Panc1 (cell line): ENCODE measurements at regions not wholly inside any gene's neighbourhood (a gene's known extent, or its start where the extent isn't known, plus 50 kb on each side); places are given as distances from the start of the nearest gene placed in this dataset.

Experiments used
- ATAC-seq: fragments of 200-7000 bp; cut with Tn5 transposase; 2 replicates; pipeline ENCODE4 v1.9.1; 2020; ENCODE audit warnings: mild to moderate bottlenecking, moderate library complexity
- BruUV-seq: library from RNA; stranded (reverse); fragments of 400-500 nt; replicated peaks from 2 replicates; lab custom pipeline; 2021; lab: Mats Ljungman, UMichigan
- CTCF ChIA-PET: fragments of 300-600 bp; sonication (Branson Sonifier 250); formaldehyde crosslinking; loops from one replicate; lab custom pipeline; 2022; ENCODE audit warnings: antibody characterized with exemption; lab: Charles Lee
- POLR2A ChIA-PET: fragments of 300-600 bp; sonication (Branson Sonifier 250); formaldehyde crosslinking; loops from one replicate; lab custom pipeline; 2022; ENCODE audit warnings: antibody characterized with exemption; lab: Charles Lee
- DNase-seq: peaks from one replicate; pipeline ENCODE4 v3.0.0-alpha.2; 2010; ENCODE audit warnings: low read depth, low spot score
- H3K27ac ChIP-seq: 2 replicates; pipeline ENCODE4 v1.5.1; 2011; ENCODE audit warnings: mild to moderate bottlenecking, low read length, inconsistent platforms
- H3K27me3 ChIP-seq: fragments of 200-500 bp; sonication (Bioruptor generic); 2 replicates; pipeline ENCODE4 v1.6.0; 2014; ENCODE audit warnings: low read length, inconsistent platforms; ENCODE audit not compliant: control insufficient read depth, insufficient read depth
- H3K36me3 ChIP-seq: fragments of 200-500 bp; sonication (Bioruptor generic); 2 replicates; pipeline ENCODE4 v1.5.1; 2014; ENCODE audit warnings: inconsistent platforms, mild to moderate bottlenecking, low read length, moderate library complexity; ENCODE audit not compliant: control insufficient read depth, insufficient read depth
- H3K4me1 ChIP-seq: 2 replicates; pipeline ENCODE4 v1.5.1; 2011; ENCODE audit warnings: inconsistent platforms, mild to moderate bottlenecking, low read length, moderate library complexity; ENCODE audit not compliant: control insufficient read depth, insufficient read depth
- H3K4me3 ChIP-seq, 2 experiments: 2 replicates each; pipeline ENCODE4 v1.5.1; 2011 to 2012; ENCODE audit warnings: low read depth in 2 of 2, low read length in 2 of 2, mild to moderate bottlenecking in 2 of 2, inconsistent platforms in 1 of 2, moderate library complexity in 1 of 2
- H3K9me3 ChIP-seq: fragments of 200-500 bp; sonication (Bioruptor generic); 2 replicates; pipeline ENCODE4 v1.5.1; 2014; ENCODE audit warnings: low read depth, mild to moderate bottlenecking, inconsistent platforms, low read length, moderate library complexity; ENCODE audit not compliant: control insufficient read depth, insufficient read depth
- CTCF ChIP-seq: fragments of 450-650 bp; IDR thresholded peaks from 2 replicates; pipeline ENCODE4 v1.5.1; 2017; ENCODE audit warnings: mild to moderate bottlenecking
- POLR2AphosphoS5 ChIP-seq: IDR thresholded peaks from 2 replicates; pipeline ENCODE4 v1.6.1; 2012; ENCODE audit warnings: mild to moderate bottlenecking, low read depth, low read length, moderate library complexity
- SIN3A ChIP-seq: IDR thresholded peaks from 2 replicates; pipeline ENCODE4 v1.6.1; 2012; ENCODE audit warnings: low read depth, mild to moderate bottlenecking, low read length, moderate library complexity, borderline replicate concordance; ENCODE audit not compliant: insufficient read depth
- TCF7L2 ChIP-seq: IDR thresholded peaks from 2 replicates; pipeline ENCODE4 v1.6.1; 2011; ENCODE audit warnings: mild to moderate bottlenecking, low read depth, low read length, inconsistent platforms
- in situ Hi-C: cut with HindIII; loops from 2 replicates; pipeline ENCODE4 v1.10.0; 2016; ENCODE audit warnings: low sequenced_read_pairs, low pct_unique_long_range_greater_than_20kb
- intact Hi-C: fragments of 100-400 bp; cut with micrococcal nuclease; formaldehyde crosslinking; loops from one replicate; pipeline ENCODE4 v1.10.0; 2022; ENCODE audit not compliant: unreplicated experiment
- TF ChIP-seq, protein P1 (sequence below), 2 experiments: IDR thresholded peaks; 2 replicates each; pipeline ENCODE4 v1.6.1; 2011 to 2012; ENCODE audit warnings: low read depth in 2 of 2, control low read depth in 1 of 2, low read length in 1 of 2, mild to moderate bottlenecking in 1 of 2, moderate library complexity in 1 of 2; ENCODE audit not compliant: insufficient read depth in 1 of 2

GRCh38 chr13:66014771-66015170 is 1215.4 kb downstream of the PCDH9 start:
- ChIA-PET POLR2A (no interaction called here), CTCF (no interaction called here)
- intact Hi-C loops (no loop called here), in situ Hi-C loops (no loop called here)
- Histone ChIP-seq H3K27me3 (no peaks in the 10 kb centered on the region), H3K27ac (no peak overlapping the region), H3K4me1 (no peaks in the 10 kb centered on the region), H3K9me3 (no peaks in the 10 kb centered on the region), H3K4me3 (no peak overlapping the region), H3K36me3 (no peaks in the 10 kb centered on the region)
- no peak for ATAC-seq
- no peak for DNase-seq
- BruUV-seq, result no TSS peak
- TF ChIP-seq SIN3A (no peak), CTCF (no peak), TCF7L2 (no peak), POLR2AphosphoS5 (no peak)
- TF ChIP-seq, protein P1, sequence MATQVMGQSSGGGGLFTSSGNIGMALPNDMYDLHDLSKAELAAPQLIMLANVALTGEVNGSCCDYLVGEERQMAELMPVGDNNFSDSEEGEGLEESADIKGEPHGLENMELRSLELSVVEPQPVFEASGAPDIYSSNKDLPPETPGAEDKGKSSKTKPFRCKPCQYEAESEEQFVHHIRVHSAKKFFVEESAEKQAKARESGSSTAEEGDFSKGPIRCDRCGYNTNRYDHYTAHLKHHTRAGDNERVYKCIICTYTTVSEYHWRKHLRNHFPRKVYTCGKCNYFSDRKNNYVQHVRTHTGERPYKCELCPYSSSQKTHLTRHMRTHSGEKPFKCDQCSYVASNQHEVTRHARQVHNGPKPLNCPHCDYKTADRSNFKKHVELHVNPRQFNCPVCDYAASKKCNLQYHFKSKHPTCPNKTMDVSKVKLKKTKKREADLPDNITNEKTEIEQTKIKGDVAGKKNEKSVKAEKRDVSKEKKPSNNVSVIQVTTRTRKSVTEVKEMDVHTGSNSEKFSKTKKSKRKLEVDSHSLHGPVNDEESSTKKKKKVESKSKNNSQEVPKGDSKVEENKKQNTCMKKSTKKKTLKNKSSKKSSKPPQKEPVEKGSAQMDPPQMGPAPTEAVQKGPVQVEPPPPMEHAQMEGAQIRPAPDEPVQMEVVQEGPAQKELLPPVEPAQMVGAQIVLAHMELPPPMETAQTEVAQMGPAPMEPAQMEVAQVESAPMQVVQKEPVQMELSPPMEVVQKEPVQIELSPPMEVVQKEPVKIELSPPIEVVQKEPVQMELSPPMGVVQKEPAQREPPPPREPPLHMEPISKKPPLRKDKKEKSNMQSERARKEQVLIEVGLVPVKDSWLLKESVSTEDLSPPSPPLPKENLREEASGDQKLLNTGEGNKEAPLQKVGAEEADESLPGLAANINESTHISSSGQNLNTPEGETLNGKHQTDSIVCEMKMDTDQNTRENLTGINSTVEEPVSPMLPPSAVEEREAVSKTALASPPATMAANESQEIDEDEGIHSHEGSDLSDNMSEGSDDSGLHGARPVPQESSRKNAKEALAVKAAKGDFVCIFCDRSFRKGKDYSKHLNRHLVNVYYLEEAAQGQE (IDR thresholded peaks at IDR 0.05; ENCODE audit: insufficient read depth in 1 of 2, low read depth in 2 of 2, low read length in 1 of 2), result no peak

- CTCF ChIA-PET, result no interaction called here
- H3K36me3 ChIP-seq, result no peaks in the 10 kb centered on the region
- POLR2A ChIA-PET, result interaction anchor here (0.6 kb wide), 1 partner anchor 10 kb away, joined by 6 read pairs; no protein-coding TSS in a partner anchor
- ATAC-seq (no peak), DNase-seq (no peak)
- in situ Hi-C loops (no loop called here), intact Hi-C loops (no loop called here)
- no peak overlapping the region for H3K27ac ChIP-seq
- H3K4me1 ChIP-seq, result no peaks in the 10 kb centered on the region
- H3K9me3 ChIP-seq, result 0 out of 2 replicates have a peak, but pooled peaks cover 2% of the 10 kb centered on the region
- BruUV-seq, result no TSS peak
- no peak overlapping the region for H3K4me3 ChIP-seq
- no peak for TF ChIP-seq POLR2AphosphoS5
- TF ChIP-seq SIN3A, result no peak
- no peaks in the 10 kb centered on the region for H3K27me3 ChIP-seq
These were observed 1220.9 kb downstream of the PCDH9 start for GRCh38 chr13:66009241-66009640.

GRCh38 chr13:66003558-66003957 is 1226.6 kb downstream of the PCDH9 start:
- Histone ChIP-seq H3K9me3 (peaks cover 11% of the 10 kb centered on the region; the same call in 1 of the 2 replicates), H3K36me3 (no peaks in the 10 kb centered on the region), H3K4me3 (no peak overlapping the region), H3K27ac (no peak overlapping the region), H3K27me3 (no peaks in the 10 kb centered on the region), H3K4me1 (no peaks in the 10 kb centered on the region)
- POLR2A ChIA-PET, result no interaction called here
- DNase-seq (no peak), ATAC-seq (no peak)
- intact Hi-C loops, result no loop called here
- TF ChIP-seq CTCF (no peak), POLR2AphosphoS5 (no peak)
- CTCF ChIA-PET, result no interaction called here
- no TSS peak for BruUV-seq
- in situ Hi-C loops, result no loop called here
